GM12872 (cell line): ENCODE measurements at regions not wholly inside any gene's neighbourhood (a gene's known extent, or its start where the extent isn't known, plus 50 kb on each side); places are given as distances from the start of the nearest gene placed in this dataset.

Experiments used
- TF ChIP-seq, protein P1 (sequence below): IDR thresholded peaks from 3 replicates; pipeline ENCODE4 v1.5.1; 2011; ENCODE audit warnings: low read depth, mild to moderate bottlenecking, low read length, moderate library complexity; ENCODE audit not compliant: insufficient read depth

DNA sequence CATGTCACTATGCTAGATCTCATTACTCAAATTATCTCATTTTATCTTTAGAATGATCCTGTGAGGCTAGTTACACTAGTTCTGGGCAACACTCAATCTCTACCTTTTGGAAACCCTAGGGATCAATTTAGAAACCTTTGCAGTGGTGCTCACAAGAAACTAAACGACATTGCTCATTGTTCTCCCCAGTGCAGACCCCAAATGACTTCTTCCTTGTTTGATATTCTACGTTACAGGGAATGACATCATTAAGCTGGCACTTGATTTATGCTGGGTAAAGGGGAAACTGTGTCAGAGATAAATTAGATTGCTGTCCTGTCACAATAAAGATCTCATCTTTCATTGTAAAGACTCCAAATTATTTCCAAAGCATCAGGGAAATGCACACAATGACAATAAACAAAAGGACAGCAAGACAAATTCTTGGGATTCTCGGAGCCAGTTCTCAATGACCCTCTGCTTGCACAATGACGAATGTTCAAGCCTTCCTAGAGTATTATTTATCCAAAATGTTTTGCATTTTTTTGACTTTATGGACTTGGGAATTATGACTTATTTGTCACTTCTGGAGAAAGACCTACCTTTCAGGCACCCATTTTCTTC, 1121.8 kb upstream of the TENM4 start:
- TF ChIP-seq, protein P1, sequence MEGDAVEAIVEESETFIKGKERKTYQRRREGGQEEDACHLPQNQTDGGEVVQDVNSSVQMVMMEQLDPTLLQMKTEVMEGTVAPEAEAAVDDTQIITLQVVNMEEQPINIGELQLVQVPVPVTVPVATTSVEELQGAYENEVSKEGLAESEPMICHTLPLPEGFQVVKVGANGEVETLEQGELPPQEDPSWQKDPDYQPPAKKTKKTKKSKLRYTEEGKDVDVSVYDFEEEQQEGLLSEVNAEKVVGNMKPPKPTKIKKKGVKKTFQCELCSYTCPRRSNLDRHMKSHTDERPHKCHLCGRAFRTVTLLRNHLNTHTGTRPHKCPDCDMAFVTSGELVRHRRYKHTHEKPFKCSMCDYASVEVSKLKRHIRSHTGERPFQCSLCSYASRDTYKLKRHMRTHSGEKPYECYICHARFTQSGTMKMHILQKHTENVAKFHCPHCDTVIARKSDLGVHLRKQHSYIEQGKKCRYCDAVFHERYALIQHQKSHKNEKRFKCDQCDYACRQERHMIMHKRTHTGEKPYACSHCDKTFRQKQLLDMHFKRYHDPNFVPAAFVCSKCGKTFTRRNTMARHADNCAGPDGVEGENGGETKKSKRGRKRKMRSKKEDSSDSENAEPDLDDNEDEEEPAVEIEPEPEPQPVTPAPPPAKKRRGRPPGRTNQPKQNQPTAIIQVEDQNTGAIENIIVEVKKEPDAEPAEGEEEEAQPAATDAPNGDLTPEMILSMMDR, result no peak

DNA sequence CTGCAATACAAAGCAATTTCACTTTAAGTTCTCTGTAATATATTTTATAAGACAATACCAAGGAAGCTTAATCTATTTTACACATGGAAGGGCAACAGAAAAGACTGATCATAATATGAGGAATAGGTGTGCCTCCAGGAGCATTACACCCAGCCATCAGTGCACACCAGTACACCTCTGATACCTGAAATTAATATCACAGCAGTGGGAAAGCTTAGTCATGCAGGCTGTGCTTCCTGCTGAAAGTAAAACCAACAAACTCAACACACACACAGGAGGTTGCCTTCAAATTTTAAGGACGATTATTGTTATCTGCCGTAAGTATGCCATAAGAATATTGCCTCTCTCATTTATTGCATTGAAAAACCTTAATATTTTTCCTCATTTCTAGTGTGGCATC, 1119.1 kb upstream of the TENM4 start:
- TF ChIP-seq, protein P1, result no peak

DNA sequence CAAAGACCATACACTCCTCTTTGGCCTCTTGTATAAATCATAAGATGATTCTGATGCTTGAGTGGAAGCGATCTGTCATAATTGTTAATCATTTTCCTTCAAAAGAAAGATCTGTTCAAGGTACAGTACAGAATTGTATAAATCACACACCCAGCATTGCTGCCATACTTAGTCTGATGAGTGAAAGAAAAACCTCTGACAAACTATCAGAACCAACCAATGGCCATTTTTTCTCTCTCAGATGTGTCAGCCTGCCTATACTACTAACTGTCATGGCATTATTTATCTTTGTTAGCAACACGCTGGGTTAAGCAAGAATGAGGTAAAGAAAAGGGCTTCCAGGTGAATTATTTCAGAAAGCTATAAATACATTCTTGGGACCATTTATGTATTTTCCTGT, 1112.7 kb upstream of the TENM4 start:
- TF ChIP-seq, protein P1, result no peak

DNA sequence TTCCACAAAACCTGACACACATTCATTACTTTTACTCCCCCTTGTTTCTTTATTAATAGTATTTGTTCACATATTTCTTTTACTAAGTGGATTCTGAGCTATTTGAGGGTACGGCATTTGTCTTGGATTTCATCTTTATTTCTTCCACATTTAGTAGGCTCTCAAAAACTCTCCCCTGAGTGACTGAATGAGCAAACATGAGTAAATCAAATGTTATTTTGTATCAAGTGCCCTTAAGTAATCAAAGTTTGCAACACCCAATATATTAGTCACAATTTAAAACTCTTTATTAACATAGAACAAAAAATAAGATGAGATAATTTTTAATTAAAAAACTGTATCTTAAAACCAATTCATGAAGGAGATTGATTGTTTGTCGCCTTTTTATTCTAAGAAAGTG, 1101.9 kb upstream of the TENM4 start:
- TF ChIP-seq, protein P1, result no peak

DNA sequence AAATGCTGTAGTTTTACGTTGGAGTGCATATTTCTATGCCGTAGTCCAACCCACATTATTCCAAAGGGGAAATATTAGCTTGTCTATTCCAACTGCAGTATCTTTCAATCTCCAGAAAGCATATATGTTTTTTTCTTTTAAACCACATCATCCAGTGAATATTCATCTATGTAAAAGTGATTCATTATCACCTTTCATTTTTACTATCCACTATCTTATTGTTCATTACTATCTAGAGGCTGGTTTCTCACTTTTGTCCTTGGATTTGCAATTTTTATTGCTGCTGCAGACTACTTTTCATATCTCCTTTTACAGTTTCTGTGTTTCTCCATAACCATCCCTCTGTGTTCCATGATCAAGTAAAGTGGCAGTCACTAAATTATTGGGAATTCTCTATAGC, 1097.2 kb upstream of the TENM4 start:
- TF ChIP-seq, protein P1, result no peak

DNA sequence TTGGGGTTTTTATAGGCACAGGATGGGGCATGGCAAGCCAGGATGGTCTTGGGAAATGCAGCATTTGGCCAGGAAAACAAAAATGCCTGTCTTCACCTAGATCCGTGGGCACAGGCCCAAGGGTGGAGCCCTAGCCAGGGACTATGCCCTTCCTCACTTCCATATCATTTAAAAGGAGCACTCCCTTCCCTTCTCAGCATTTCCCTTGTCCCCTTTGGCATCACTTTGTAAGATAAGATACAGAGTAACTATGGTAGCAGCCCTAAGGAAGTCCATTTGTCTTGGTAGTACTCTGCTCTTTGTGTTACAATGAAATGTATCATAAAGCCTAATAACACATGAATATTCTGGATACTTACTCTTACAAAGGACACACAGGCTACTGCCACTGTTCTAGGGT, 1092.6 kb upstream of the TENM4 start:
- TF ChIP-seq, protein P1, result no peak

DNA sequence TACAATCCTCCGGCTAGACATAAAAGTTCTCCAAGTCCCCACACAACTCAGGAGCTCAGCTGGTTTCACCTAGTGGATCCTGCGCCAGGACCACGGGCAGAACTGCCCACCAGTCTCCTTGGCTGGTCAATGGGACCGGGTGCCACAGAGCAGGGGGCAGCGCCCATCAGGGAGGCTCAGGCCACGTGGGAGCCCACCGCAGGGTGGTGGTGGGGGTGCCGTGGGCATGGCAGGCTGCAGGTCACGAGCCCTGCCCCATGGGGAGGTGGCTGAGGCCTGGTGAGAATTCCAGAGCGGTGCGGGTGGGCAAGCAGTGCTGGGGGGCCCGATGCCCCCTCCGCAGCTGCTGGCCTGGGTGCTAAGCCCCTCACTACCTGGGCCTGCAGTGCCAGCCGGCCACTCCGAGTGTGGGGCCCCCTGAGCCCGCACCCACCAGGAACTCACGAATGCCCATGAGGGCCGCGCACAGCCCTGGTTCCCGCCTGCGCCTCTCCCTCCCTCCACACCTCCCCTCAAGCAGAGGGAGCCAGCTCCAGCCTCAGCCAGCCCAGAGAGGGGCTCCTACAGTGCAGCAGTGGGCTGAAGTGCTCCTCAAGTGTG, 1091.9 kb upstream of the TENM4 start:
- TF ChIP-seq, protein P1, result no peak
